Ovary (tissue), 7 donors: ENCODE measurements at regions not wholly inside any gene's neighbourhood (a gene's known extent, or its start where the extent isn't known, plus 50 kb on each side); places are given as distances from the start of the nearest gene placed in this dataset.

Source experiments
- DNase-seq, 5 donors: peaks; one replicate each; pipeline ENCODE4 v3.0.0-alpha.2; 2019 to 2020
- H3K27ac ChIP-seq, 2 donors: fragments of 200-600 bp; one replicate each; pipeline versions ENCODE4 v1.5.1 to v1.8.0; 2019 to 2022
- H3K27me3 ChIP-seq: fragments of 200-600 bp; one replicate; pipeline ENCODE4 v1.8.0; 2022
- H3K36me3 ChIP-seq: fragments of 200-600 bp; sonication (generic); one replicate; pipeline ENCODE4 v1.5.1; 2019
- H3K4me1 ChIP-seq: one replicate; pipeline ENCODE4 v1.8.1; 2013; ENCODE audit warnings: mild to moderate bottlenecking, moderate library complexity; ENCODE audit not compliant: insufficient read depth
- H3K4me3 ChIP-seq: fragments of 200-600 bp; sonication (generic); one replicate; pipeline ENCODE4 v1.5.1; 2017
- H3K9me3 ChIP-seq, 2 donors: fragments of 200-600 bp in 1 of 2; sonication (generic) in 1 of 2; one replicate each; pipeline versions ENCODE4 v1.5.1 to v1.8.1; 2013 to 2019; ENCODE audit warnings: mild to moderate bottlenecking in 1 of 2, moderate library complexity in 1 of 2
- CTCF ChIP-seq, 3 donors: fragments of 450-650 bp in 2 of 3; fragments of 200-600 bp in 1 of 3; IDR thresholded peaks; one replicate each; pipeline versions ENCODE4 v1.5.1 to v1.8.0; 2016 to 2022; ENCODE audit warnings: antibody characterized with exemption in 3 of 3, mild to moderate bottlenecking in 1 of 3
- EP300 ChIP-seq: sonication (generic); formaldehyde crosslinking; IDR thresholded peaks from one replicate; pipeline ENCODE4 v1.6.1; 2017; ENCODE audit warnings: antibody characterized with exemption
- POLR2A ChIP-seq: fragments of 450-650 bp; IDR thresholded peaks from one replicate; pipeline ENCODE4 v1.6.1; 2017; ENCODE audit warnings: antibody characterized with exemption, mild to moderate bottlenecking, moderate library complexity
- WGBS, 3 donors: extraction: QIAGEN DNeasy Blood & Tissue Kit in 1 of 3; methylation state at CpG; one replicate each; pipeline versions ENCODE4 v1.1.5 to v1.1.7; 2013 to 2017; 5-methylcytosine and 5-hydroxymethylcytosine counted together
- intact Hi-C, 4 donors: fragments of 100-400 bp; cut with DNase I; formaldehyde crosslinking; loops; one replicate each; pipeline versions ENCODE4 v1.11.0 to v1.15.1; 2022 to 2023
- donor health status: DM: no; HTN: no; CAD: no; lungs with moderate emphysema.
- donor health status: DM: no; HTN: no; CAD: no.
- donor health status: Bipolar disorder and iron deficiency.
- donor health status: DM: no; HTN: no; CAD: no.
- donor health status: DM: yes; HTN: yes; CAD: no.

- Histone ChIP-seq H3K4me1 (peaks cover 2% of the 10 kb centered on the region), H3K9me3 (no peaks in the 10 kb centered on the region), H3K27ac (no peak overlapping the region), H3K36me3 (no peaks in the 10 kb centered on the region), H3K4me3 (no peak overlapping the region), H3K27me3 (no peaks in the 10 kb centered on the region)
- DNase-seq, result no peak
- WGBS, 3 donors, result 79 to 83% (median 80%) methylated on average over 3 of the region's 3 CpGs
- intact Hi-C loops, result no loop called here
- no peak for TF ChIP-seq POLR2A
- TF ChIP-seq CTCF (IDR thresholded peaks at IDR 0.05), result no peak
- TF ChIP-seq EP300, result no peak
These were observed 443.0 kb downstream of the SIPA1L2 start for GRCh38 chr1:232186931-232187330.

- Histone ChIP-seq H3K36me3 (no peaks in the 10 kb centered on the region), H3K9me3 (no peaks in the 10 kb centered on the region), H3K4me1 (peaks cover 2% of the 10 kb centered on the region), H3K27ac (no peak overlapping the region), H3K4me3 (no peak overlapping the region), H3K27me3 (no peaks in the 10 kb centered on the region)
- no peak for TF ChIP-seq CTCF (IDR thresholded peaks at IDR 0.05)
- TF ChIP-seq EP300, result no peak
- no peak for TF ChIP-seq POLR2A
- WGBS, 3 donors, result 87 to 92% (median 88%) methylated on average over 18 of the region's 18 CpGs
- no peak for DNase-seq
- intact Hi-C loops, result no loop called here
These were observed 445.1 kb downstream of the SIPA1L2 start for GRCh38 chr1:232184561-232185530.

- H3K36me3 ChIP-seq, result no peaks in the 10 kb centered on the region
- no peak for DNase-seq
- no peak overlapping the region for H3K4me3 ChIP-seq
- H3K9me3 ChIP-seq, result no peaks in the 10 kb centered on the region
- no peak overlapping the region for H3K27ac ChIP-seq
- H3K4me1 ChIP-seq, result peaks cover 2% of the 10 kb centered on the region
- intact Hi-C loops, result no loop called here
- TF ChIP-seq POLR2A (no peak), CTCF (IDR thresholded peaks at IDR 0.05) (no peak), EP300 (no peak)
- H3K27me3 ChIP-seq, result no peaks in the 10 kb centered on the region
These were observed 446.1 kb downstream of the SIPA1L2 start for GRCh38 chr1:232183802-232184201.

GRCh38 chr1:232183266-232183800 lies 446.6 kb downstream of the SIPA1L2 start:
- intact Hi-C loops, result no loop called here
- H3K4me3 ChIP-seq, result no peak overlapping the region
- no peaks in the 10 kb centered on the region for H3K36me3 ChIP-seq
- H3K4me1 ChIP-seq, result peaks cover 2% of the 10 kb centered on the region
- DNase-seq, result no peak
- no peak overlapping the region for H3K27ac ChIP-seq
- TF ChIP-seq EP300 (no peak), CTCF (IDR thresholded peaks at IDR 0.05) (no peak), POLR2A (no peak)
- WGBS, 3 donors, result 77 to 89% (median 82%) methylated on average over 8 of the region's 8 CpGs
- H3K9me3 ChIP-seq, result no peaks in the 10 kb centered on the region
- H3K27me3 ChIP-seq, result no peaks in the 10 kb centered on the region
